DOHH2 (cell line): ENCODE measurements at regions not wholly inside any gene's neighbourhood (a gene's known extent, or its start where the extent isn't known, plus 50 kb on each side); places are given as distances from the start of the nearest gene placed in this dataset.

Experiments used
- H3F3A ChIP-seq: fragments of 200-600 bp; sonication (generic), shearing (Covaris generic); 2 replicates; pipeline ENCODE4 v1.6.0; 2016; ENCODE audit warnings: antibody characterized with exemption, mild to moderate bottlenecking; ENCODE audit not compliant: control insufficient read depth, insufficient read depth
- H3K27ac ChIP-seq: fragments of 200-600 bp; sonication (generic); 2 replicates; pipeline ENCODE4 v1.5.1; 2014; ENCODE audit warnings: low read depth, mild to moderate bottlenecking, low read length, moderate library complexity
- H3K27me3 ChIP-seq: fragments of 200-600 bp; sonication (generic); 2 replicates; pipeline ENCODE4 v1.6.1; 2014; ENCODE audit warnings: mild to moderate bottlenecking, low read length, mixed read lengths; ENCODE audit not compliant: control insufficient read depth
- H3K36me3 ChIP-seq: fragments of 200-600 bp; sonication (generic); 2 replicates; pipeline ENCODE4 v1.6.1; 2014; ENCODE audit warnings: mild to moderate bottlenecking, low read length, moderate library complexity, mixed read lengths; ENCODE audit not compliant: control insufficient read depth
- H3K4me1 ChIP-seq: fragments of 200-600 bp; sonication (generic); 2 replicates; pipeline ENCODE4 v1.6.1; 2014; ENCODE audit warnings: mild to moderate bottlenecking, low read length, mixed read lengths; ENCODE audit not compliant: control insufficient read depth
- H3K4me2 ChIP-seq: fragments of 200-600 bp; sonication (generic); 2 replicates; pipeline ENCODE4 v1.6.0; 2014; ENCODE audit warnings: mild to moderate bottlenecking, low read length, moderate library complexity
- H3K4me3 ChIP-seq: fragments of 200-600 bp; sonication (generic); 2 replicates; pipeline ENCODE4 v1.5.1; 2014; ENCODE audit warnings: mild to moderate bottlenecking, low read length, mixed read lengths
- H3K79me2 ChIP-seq: fragments of 200-600 bp; sonication (generic); 2 replicates; pipeline ENCODE4 v1.6.1; 2014; ENCODE audit warnings: mild to moderate bottlenecking, low read length, mixed read lengths; ENCODE audit not compliant: control insufficient read depth
- H3K9me2 ChIP-seq: fragments of 200-600 bp; sonication (generic); replicated peaks from 2 replicates; pipeline ENCODE4 v1.6.1; 2014; ENCODE audit warnings: mild to moderate bottlenecking, low read length, mixed read lengths; ENCODE audit not compliant: control insufficient read depth
- H3K9me3 ChIP-seq: fragments of 200-600 bp; sonication (generic); 2 replicates; pipeline ENCODE4 v1.6.1; 2014; ENCODE audit warnings: antibody characterized with exemption, low read length, mixed read lengths; ENCODE audit not compliant: control insufficient read depth, insufficient read depth
- H4K20me1 ChIP-seq: fragments of 200-600 bp; sonication (generic); 2 replicates; pipeline ENCODE4 v1.6.0; 2014; ENCODE audit warnings: low read depth, mild to moderate bottlenecking, antibody characterized with exemption, low read length, moderate library complexity; ENCODE audit not compliant: control insufficient read depth, insufficient read depth
- EZH2phosphoT487 ChIP-seq: fragments of 200-600 bp; sonication (generic); IDR thresholded peaks from 2 replicates; pipeline ENCODE4 v1.6.1; 2017; ENCODE audit warnings: borderline replicate concordance, mild to moderate bottlenecking, antibody characterized with exemption, low read length, moderate library complexity, mixed read lengths
- TF ChIP-seq, protein P1 (sequence below): fragments of 200-600 bp; sonication (generic); IDR thresholded peaks from one replicate; pipeline ENCODE4 v1.5.1; 2014; ENCODE audit warnings: antibody characterized with exemption, mild to moderate bottlenecking, low read depth, low read length; ENCODE audit not compliant: poor library complexity, severe bottlenecking

DNA sequence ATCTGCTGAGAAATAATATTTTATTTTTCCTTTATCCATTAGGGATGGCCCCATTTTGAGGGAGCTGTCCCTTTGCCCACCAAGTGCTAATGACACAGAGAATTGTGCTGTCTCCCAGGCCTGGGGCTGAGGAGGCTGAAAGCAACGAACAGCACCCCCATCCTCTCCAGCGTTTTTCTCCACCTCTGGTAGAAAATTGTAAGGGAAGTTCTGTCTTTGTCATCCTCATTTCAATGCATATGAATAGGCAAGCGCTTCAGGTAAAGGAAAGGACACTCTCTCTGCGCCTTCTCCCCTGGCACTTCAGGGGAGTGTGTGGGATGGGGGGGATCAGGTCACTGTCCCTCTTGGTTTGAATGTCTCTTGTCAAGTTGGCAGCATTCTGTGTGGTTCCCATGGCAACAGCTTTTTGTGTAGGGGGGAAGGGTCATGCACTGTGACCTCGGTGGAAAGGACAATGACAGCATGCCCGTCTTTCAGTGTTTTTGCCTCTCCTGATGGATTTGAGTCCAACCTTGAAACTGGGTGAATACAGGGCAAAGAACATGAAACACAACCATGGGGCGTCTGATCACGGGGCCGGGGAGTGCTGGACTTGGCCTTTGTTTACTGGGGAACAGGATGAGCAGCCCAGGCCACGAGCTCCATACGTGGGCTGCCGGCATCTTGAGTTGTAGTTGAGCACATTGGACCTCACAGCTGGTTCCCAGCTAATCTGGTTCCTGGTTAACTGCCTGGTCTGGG lies 230.2 kb downstream of the VRK1 start:
- H3K27ac ChIP-seq: no peak overlapping the region
- no peak overlapping the region for H3K4me3 ChIP-seq
- H3K79me2 ChIP-seq: no peaks in the 10 kb centered on the region
- no peaks in the 10 kb centered on the region for H3K36me3 ChIP-seq
- H3F3A ChIP-seq: no peaks in the 10 kb centered on the region
- peaks cover 21% of the 10 kb centered on the region for H3K4me1 ChIP-seq
- no peak overlapping the region for H3K4me2 ChIP-seq
- H4K20me1 ChIP-seq: no peaks in the 10 kb centered on the region
- H3K27me3 ChIP-seq: no peaks in the 10 kb centered on the region
- TF ChIP-seq EZH2phosphoT487: no peak
- TF ChIP-seq, protein P1, sequence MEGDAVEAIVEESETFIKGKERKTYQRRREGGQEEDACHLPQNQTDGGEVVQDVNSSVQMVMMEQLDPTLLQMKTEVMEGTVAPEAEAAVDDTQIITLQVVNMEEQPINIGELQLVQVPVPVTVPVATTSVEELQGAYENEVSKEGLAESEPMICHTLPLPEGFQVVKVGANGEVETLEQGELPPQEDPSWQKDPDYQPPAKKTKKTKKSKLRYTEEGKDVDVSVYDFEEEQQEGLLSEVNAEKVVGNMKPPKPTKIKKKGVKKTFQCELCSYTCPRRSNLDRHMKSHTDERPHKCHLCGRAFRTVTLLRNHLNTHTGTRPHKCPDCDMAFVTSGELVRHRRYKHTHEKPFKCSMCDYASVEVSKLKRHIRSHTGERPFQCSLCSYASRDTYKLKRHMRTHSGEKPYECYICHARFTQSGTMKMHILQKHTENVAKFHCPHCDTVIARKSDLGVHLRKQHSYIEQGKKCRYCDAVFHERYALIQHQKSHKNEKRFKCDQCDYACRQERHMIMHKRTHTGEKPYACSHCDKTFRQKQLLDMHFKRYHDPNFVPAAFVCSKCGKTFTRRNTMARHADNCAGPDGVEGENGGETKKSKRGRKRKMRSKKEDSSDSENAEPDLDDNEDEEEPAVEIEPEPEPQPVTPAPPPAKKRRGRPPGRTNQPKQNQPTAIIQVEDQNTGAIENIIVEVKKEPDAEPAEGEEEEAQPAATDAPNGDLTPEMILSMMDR: no peak
- H3K9me2 ChIP-seq: no peaks in the 10 kb centered on the region
- H3K9me3 ChIP-seq: no peaks in the 10 kb centered on the region

DNA sequence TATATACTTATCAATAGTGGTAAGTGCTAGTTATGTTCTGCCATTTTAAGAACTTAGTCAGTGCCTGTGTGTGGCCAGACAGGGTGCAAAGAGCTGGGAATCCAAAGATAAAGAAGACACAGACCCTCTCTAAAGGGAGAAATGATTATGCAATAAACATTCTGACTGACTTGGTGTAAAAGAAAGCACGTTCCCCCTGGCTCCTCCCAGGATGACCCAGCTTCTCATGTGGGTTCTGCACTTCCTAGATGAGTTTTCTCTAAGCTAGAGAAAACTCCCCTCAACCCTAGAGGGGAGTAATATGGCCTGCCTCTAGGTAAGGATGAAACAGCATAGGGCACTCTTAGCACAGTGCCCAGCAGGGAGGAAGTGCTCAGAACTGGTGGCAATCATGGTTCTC lies 231.2 kb downstream of the VRK1 start:
- H4K20me1 ChIP-seq: no peaks in the 10 kb centered on the region
- H3K9me3 ChIP-seq: no peaks in the 10 kb centered on the region
- H3K9me2 ChIP-seq: no peaks in the 10 kb centered on the region
- no peak overlapping the region for H3K4me3 ChIP-seq
- no peak overlapping the region for H3K4me2 ChIP-seq
- H3K36me3 ChIP-seq: no peaks in the 10 kb centered on the region
- H3K27me3 ChIP-seq: no peaks in the 10 kb centered on the region
- H3K79me2 ChIP-seq: no peaks in the 10 kb centered on the region
- TF ChIP-seq EZH2phosphoT487: no peak
- TF ChIP-seq, protein P1: no peak
- H3K27ac ChIP-seq: no peak overlapping the region
- peaks cover 21% of the 10 kb centered on the region for H3K4me1 ChIP-seq
- no peaks in the 10 kb centered on the region for H3F3A ChIP-seq

DNA sequence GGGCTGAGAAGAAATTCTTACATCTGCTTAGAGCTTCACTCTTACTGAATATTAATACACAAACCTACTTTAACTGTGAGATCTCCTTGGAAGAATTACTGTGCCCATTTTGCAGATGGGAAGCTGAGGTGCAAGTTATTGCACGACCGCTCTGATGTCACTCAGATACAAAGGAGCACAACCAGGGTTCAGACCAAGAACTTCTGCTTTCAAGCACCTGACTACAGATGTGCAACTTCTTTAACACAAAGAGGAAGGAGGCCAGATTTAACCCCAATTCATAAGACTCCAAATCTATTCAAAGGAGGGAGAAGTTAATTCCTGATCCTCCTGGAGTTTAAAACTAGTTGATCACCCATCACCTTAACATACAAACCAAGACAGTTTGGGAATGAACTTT lies 232.6 kb downstream of the VRK1 start:
- peaks cover 17% of the 10 kb centered on the region for H3K4me1 ChIP-seq
- no peak overlapping the region for H3K4me3 ChIP-seq
- no peaks in the 10 kb centered on the region for H3K9me2 ChIP-seq
- no peaks in the 10 kb centered on the region for H4K20me1 ChIP-seq
- TF ChIP-seq EZH2phosphoT487: no peak
- TF ChIP-seq, protein P1: no peak
- H3K36me3 ChIP-seq: no peaks in the 10 kb centered on the region
- H3K27ac ChIP-seq: no peak overlapping the region
- no peaks in the 10 kb centered on the region for H3K27me3 ChIP-seq
- no peak overlapping the region for H3K4me2 ChIP-seq
- no peaks in the 10 kb centered on the region for H3K79me2 ChIP-seq
- no peaks in the 10 kb centered on the region for H3K9me3 ChIP-seq
- no peaks in the 10 kb centered on the region for H3F3A ChIP-seq
